Transverse colon (tissue), 4 donors: ENCODE measurements at regions not wholly inside any gene's neighbourhood (a gene's known extent, or its start where the extent isn't known, plus 50 kb on each side); places are given as distances from the start of the nearest gene placed in this dataset.
A peak's percentile ranks its signal among the peaks of the same experiment; 100 is the strongest.

ENCODE experiments used
- DNase-seq: peaks from one replicate; pipeline ENCODE4 v3.0.0-alpha.2; 2019
- H3K27ac ChIP-seq, 4 donors: fragments of 200-600 bp; sonication (generic); 2 replicates each; pipeline ENCODE4 v1.5.1; 2016 to 2018; ENCODE audit warnings: inconsistent platforms in 4 of 4
- H3K27me3 ChIP-seq: fragments of 200-600 bp; sonication (generic); 2 replicates; pipeline ENCODE4 v1.5.1; 2017; ENCODE audit warnings: inconsistent platforms
- H3K36me3 ChIP-seq, 4 donors: fragments of 200-600 bp; sonication (generic); 2 replicates each; pipeline ENCODE4 v1.5.1; 2017 to 2019; ENCODE audit warnings: inconsistent platforms in 4 of 4
- H3K4me1 ChIP-seq, 4 donors: fragments of 200-600 bp; sonication (generic); 2 replicates each; pipeline ENCODE4 v1.5.1; 2017 to 2020; ENCODE audit warnings: inconsistent platforms in 4 of 4
- H3K4me3 ChIP-seq, 4 donors: fragments of 200-600 bp; sonication (generic); 1 replicate in 1 of 4; 2 replicates in 3 of 4; pipeline versions ENCODE4 v1.5.1 to v1.6.1; 2017 to 2019; ENCODE audit warnings: inconsistent platforms in 4 of 4
- H3K9me3 ChIP-seq, 2 donors: fragments of 200-600 bp; sonication (generic); 2 replicates each; pipeline ENCODE4 v1.5.1; 2017 to 2019; ENCODE audit warnings: inconsistent platforms in 2 of 2
- EP300 ChIP-seq: sonication (generic); formaldehyde crosslinking; IDR thresholded peaks from one replicate; pipeline ENCODE4 v1.6.1; 2017; ENCODE audit warnings: antibody characterized with exemption, low read depth
- POLR2A ChIP-seq: fragments of 450-650 bp; IDR thresholded peaks from one replicate; pipeline ENCODE4 v1.6.1; 2016; ENCODE audit warnings: antibody characterized with exemption, mild to moderate bottlenecking, moderate library complexity
- POLR2AphosphoS5 ChIP-seq, 3 donors: sonication (generic); formaldehyde crosslinking; IDR thresholded peaks; one replicate each; pipeline ENCODE4 v1.6.1; 2016; ENCODE audit warnings: antibody characterized with exemption in 3 of 3
- WGBS, 2 donors: methylation state at CpG; one replicate each; pipeline ENCODE4 v1.1.5; 2018; ENCODE audit warnings: low coverage in 1 of 2; 5-methylcytosine and 5-hydroxymethylcytosine counted together
- in situ Hi-C, 4 donors: fragments of 200-750 bp; cut with MboI; loops; one replicate each; pipeline versions ENCODE4 v1.15.0 to v1.15.1; 2017; ENCODE audit warnings: low sequenced_read_pairs in 3 of 4, low pct_ligation_motif_present in 1 of 4, low pct_unique_long_range_greater_than_20kb in 1 of 4
- intact Hi-C: fragments of 100-400 bp; cut with DNase I; formaldehyde crosslinking; loops from one replicate; pipeline ENCODE4 v1.15.1; 2023; ENCODE audit warnings: low total_unique reads
- TF ChIP-seq, protein P1 (sequence below), 5 experiments: fragments of 200-600 bp in 3 of 5; fragments of 450-650 bp in 2 of 5; sonication (generic) in 3 of 5; IDR thresholded peaks; 1 replicate in 2 of 5; 2 replicates in 3 of 5; pipeline ENCODE4 v1.5.1; 2016 to 2017; ENCODE audit warnings: antibody characterized with exemption in 5 of 5, inconsistent platforms in 3 of 5, mild to moderate bottlenecking in 2 of 5, moderate library complexity in 1 of 5

DNA sequence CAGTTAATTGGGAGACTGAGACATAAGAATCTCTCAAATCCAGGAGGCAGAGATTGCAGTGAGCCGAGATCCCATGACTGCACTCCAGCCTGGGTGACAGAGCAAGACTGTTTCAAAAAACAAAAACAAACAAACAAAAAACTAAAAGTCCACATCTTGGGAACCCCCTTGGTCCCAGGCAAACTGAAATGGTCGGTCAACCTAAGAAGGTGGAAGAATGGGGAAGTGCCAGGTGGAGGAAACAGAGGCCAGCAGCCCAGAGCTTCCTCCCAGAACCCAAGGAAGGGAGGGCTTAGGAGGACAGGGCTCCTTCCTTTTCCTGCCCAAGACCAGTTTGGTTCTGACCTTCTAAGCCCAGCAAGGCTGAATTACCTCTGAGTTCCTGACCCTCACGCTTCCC lies 121.0 kb upstream of the FUT8 start:
- Histone ChIP-seq H3K27ac (no peak overlapping the region), H3K36me3 (no peaks in the 10 kb centered on the region), H3K9me3 (no peaks in the 10 kb centered on the region), H3K4me1 (peaks cover 0 to 3% (median 0%) of the 10 kb centered on the region in 4 donors), H3K4me3 (no peak overlapping the region), H3K27me3 (no peaks in the 10 kb centered on the region)
- 77 to 100% methylated on average over 1 to 3 of the region's 3 CpGs for WGBS, 2 donors
- in situ Hi-C loops (no loop called here), intact Hi-C loops (no loop called here)
- no peak for DNase-seq
- TF ChIP-seq POLR2A, result no peak

DNA sequence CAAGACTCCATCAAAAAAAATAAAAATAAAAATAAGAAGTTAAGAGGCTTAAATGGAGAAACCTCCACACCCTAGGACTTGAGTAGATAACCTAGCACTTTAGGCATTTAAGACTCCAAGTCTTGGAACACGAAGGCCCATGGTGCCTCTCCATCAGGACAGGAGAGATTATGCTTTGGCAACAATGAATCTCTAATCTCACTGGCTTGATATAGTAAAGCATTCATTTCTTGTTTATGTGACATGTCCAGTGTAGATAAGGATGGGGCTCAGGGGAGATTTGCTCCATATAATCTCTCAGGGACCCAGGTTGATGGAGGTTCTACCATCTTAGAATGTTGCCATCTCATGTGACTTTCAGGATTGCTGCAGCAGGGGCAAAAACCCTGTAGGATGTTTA lies 117.7 kb upstream of the FUT8 start:
- 93 to 96% methylated on average over 1 of the region's 1 CpG for WGBS, 2 donors
- no peak overlapping the region for H3K27ac ChIP-seq
- TF ChIP-seq POLR2AphosphoS5 (IDR thresholded peaks at IDR 0.05) (no peak), EP300 (no peak), POLR2A (no peak)
- TF ChIP-seq, protein P1, sequence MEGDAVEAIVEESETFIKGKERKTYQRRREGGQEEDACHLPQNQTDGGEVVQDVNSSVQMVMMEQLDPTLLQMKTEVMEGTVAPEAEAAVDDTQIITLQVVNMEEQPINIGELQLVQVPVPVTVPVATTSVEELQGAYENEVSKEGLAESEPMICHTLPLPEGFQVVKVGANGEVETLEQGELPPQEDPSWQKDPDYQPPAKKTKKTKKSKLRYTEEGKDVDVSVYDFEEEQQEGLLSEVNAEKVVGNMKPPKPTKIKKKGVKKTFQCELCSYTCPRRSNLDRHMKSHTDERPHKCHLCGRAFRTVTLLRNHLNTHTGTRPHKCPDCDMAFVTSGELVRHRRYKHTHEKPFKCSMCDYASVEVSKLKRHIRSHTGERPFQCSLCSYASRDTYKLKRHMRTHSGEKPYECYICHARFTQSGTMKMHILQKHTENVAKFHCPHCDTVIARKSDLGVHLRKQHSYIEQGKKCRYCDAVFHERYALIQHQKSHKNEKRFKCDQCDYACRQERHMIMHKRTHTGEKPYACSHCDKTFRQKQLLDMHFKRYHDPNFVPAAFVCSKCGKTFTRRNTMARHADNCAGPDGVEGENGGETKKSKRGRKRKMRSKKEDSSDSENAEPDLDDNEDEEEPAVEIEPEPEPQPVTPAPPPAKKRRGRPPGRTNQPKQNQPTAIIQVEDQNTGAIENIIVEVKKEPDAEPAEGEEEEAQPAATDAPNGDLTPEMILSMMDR (IDR thresholded peaks at IDR 0.05), result no peak
- H3K4me3 ChIP-seq, result no peak overlapping the region
- no peak for DNase-seq
- H3K27me3 ChIP-seq, result no peaks in the 10 kb centered on the region
- H3K9me3 ChIP-seq, result no peaks in the 10 kb centered on the region
- H3K4me1 ChIP-seq, result peaks cover 0 to 7% (median 5%) of the 10 kb centered on the region in 4 donors
- no peaks in the 10 kb centered on the region for H3K36me3 ChIP-seq
- intact Hi-C loops (no loop called here), in situ Hi-C loops (no loop called here)

DNA sequence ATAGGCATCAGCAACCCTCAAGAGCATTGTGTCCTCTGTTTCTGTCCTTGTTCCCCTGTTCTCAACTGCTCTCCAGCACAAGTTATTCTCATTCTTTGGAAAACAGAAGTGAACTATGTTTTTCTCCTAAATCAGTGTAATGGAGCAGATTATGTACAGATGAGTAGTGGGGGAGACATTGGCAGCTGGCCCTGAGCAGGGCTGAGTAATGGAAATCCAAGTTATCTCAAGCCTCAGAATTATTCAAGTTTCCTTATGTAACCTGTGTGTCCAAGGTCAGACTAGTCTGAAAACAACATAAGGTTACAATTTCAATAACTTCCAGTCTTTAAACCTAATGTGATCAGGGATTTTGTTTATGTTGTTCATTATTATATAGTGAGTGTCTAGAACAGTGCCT lies 116.1 kb upstream of the FUT8 start:
- Histone ChIP-seq H3K27me3 (no peaks in the 10 kb centered on the region), H3K36me3 (no peaks in the 10 kb centered on the region), H3K4me3 (no peak overlapping the region), H3K9me3 (no peaks in the 10 kb centered on the region), H3K4me1 (peaks cover 0 to 16% (median 14%) of the 10 kb centered on the region in 4 donors), H3K27ac (no peak overlapping the region)
- intact Hi-C loops, result no loop called here
- TF ChIP-seq, protein P1 (IDR thresholded peaks at IDR 0.05), result no peak
- TF ChIP-seq POLR2AphosphoS5 (IDR thresholded peaks at IDR 0.05), result no peak
- no peak for TF ChIP-seq POLR2A
- no peak for TF ChIP-seq EP300
- no peak for DNase-seq
- in situ Hi-C loops, result no loop called here

DNA sequence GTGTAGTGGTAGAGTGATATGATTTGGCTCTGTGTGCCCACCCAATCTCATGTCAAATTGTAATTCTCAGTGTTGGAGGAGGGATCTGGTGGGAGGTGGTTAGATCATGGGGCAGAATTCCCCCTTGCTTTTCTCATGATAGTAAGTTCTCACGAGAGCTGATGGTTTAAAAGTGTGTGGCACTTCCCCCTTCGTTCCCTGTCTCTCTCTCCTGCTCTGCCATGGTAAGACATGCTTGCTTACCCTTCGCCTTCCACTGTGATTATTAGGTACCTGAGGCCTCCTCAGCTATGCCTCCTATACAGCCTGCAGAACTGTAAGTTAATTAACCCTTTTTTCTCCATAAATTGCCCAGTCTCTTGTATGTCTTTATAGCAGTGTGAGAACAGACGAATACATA lies 115.7 kb upstream of the FUT8 start:
- WGBS, 2 donors, result 84 to 96% methylated on average over 4 of the region's 4 CpGs
- TF ChIP-seq EP300 (no peak), POLR2A (no peak), POLR2AphosphoS5 (IDR thresholded peaks at IDR 0.05) (no peak)
- TF ChIP-seq, protein P1 (IDR thresholded peaks at IDR 0.05), result no peak
- no peaks in the 10 kb centered on the region for H3K27me3 ChIP-seq
- intact Hi-C loops (no loop called here), in situ Hi-C loops (no loop called here)
- peaks cover 0 to 20% (median 15%) of the 10 kb centered on the region in 4 donors for H3K4me1 ChIP-seq
- no peak overlapping the region for H3K4me3 ChIP-seq
- H3K9me3 ChIP-seq, result no peaks in the 10 kb centered on the region
- H3K27ac ChIP-seq, result no peak overlapping the region
- H3K36me3 ChIP-seq, result no peaks in the 10 kb centered on the region
- DNase-seq, result no peak

DNA sequence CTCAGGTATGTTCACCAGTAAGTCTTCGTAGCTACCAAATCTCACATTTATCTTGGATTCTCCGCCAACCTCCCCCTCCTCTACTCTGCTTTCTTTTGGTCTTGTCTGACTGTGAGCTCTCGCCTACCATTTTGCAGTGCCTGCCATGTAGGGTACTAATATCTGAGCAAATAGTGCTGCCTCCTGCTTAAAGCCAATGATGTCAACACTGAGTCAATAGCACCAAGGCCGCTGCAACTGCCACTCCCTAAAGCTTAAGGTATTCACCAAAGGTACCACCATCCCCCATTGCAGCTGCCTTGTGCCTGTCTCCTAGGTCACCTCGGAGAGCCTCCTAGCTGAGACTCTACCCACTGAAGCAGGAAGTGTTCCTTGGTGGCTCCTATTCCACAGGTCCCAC lies 114.8 kb upstream of the FUT8 start:
- in situ Hi-C loops (no loop called here), intact Hi-C loops (no loop called here)
- H3K36me3 ChIP-seq, result no peaks in the 10 kb centered on the region
- no peak overlapping the region for H3K27ac ChIP-seq
- H3K27me3 ChIP-seq, result no peaks in the 10 kb centered on the region
- 68 to 74% methylated on average over 4 to 5 of the region's 5 CpGs for WGBS, 2 donors
- no peak overlapping the region for H3K4me3 ChIP-seq
- H3K4me1 ChIP-seq, result peaks cover 0 to 23% (median 19%) of the 10 kb centered on the region in 4 donors
- peak; percentile 37 for DNase-seq
- TF ChIP-seq EP300 (no peak), POLR2A (no peak), POLR2AphosphoS5 (IDR thresholded peaks at IDR 0.05) (no peak)
- TF ChIP-seq, protein P1 (IDR thresholded peaks at IDR 0.05), result no peak
- no peaks in the 10 kb centered on the region for H3K9me3 ChIP-seq
